AG09319 (cell line): ENCODE measurements at regions not wholly inside any gene's neighbourhood (a gene's known extent, or its start where the extent isn't known, plus 50 kb on each side); places are given as distances from the start of the nearest gene placed in this dataset.

Experiments used
- DNase-seq: peaks from one replicate; pipeline ENCODE4 v3.0.0-alpha.2; 2010; ENCODE audit warnings: low read depth; ENCODE audit errors: extremely low read depth
- CTCF ChIP-seq: IDR thresholded peaks from 2 replicates; pipeline ENCODE4 v1.5.1; 2011; ENCODE audit warnings: low read depth, mild to moderate bottlenecking, inconsistent platforms, low read length, moderate library complexity

- TF ChIP-seq CTCF: no peak
- DNase-seq: no peak
These were observed 1499.0 kb downstream of the EFNA5 start for GRCh38 chr5:106171708-106172107.

GRCh38 chr5:106171132-106171531 lies 1499.6 kb downstream of the EFNA5 start:
- no peak for DNase-seq
- TF ChIP-seq CTCF: no peak

DNA sequence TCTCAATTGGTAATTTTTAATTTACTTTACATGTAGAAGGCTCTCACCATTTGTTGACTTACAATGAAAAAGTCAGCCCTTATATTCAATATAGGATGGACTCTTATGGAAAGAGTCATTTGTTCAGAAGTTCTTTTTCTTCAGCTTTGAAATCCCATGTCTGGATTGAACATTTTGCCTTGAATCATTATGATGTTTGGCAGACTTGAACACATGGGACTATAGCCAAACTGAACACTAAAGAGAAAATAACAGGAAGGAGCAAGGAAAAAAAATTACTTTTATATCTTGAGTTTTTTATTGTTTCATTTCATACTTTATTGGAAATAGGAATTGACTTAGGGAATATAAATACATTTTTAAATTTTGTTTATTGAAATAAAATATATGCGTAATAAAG lies 1503.0 kb downstream of the EFNA5 start:
- no peak for DNase-seq
- no peak for TF ChIP-seq CTCF

- no peak for TF ChIP-seq CTCF
- no peak for DNase-seq
These were observed 1507.5 kb downstream of the EFNA5 start for GRCh38 chr5:106163233-106163632.

DNA sequence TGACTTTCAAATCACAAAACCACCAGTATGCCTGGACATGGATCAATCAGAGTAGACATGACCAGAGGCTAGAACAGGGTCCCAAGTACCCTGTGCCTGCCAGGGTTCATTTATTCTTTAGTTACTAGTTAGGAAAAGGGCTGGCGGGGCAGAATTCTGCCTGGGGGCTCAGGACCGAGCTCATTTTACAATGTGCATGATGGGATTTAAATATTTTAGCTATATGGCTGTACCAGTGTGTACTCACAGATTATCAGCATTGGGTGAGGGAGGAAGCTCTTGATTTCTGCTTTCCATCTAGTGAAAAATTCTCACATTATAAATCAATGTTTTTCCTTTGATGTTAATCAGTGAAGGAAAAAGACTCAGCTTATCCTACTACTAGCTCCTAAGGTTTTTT lies 1511.1 kb downstream of the EFNA5 start:
- no peak for DNase-seq
- TF ChIP-seq CTCF: no peak

DNA sequence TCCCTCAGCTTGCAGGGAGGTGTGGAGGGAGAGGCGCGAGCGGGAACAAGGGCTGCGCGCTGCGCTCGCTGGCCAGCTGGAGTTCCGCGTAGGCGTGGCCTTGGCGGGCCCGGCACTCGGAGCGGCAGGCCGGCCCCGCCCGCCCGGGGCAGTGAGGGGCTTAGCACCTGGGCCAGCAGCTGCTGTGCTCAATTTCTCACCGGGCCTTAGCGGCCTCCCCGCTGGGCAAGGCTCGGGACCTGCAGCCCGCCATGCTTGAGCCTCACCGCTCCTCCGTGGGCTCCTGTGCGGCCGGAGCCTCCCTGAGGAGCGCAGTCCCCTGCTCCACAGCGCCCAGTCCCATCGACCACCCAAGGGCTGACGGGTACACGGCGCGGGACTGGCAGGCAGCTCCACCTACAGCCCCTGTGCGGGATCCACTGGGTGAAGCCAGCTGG lies 1516.4 kb downstream of the EFNA5 start:
- TF ChIP-seq CTCF: no peak
- no peak for DNase-seq

- no peak for TF ChIP-seq CTCF
- no peak for DNase-seq
These were observed 1518.2 kb downstream of the EFNA5 start for GRCh38 chr5:106152569-106152968.

DNA sequence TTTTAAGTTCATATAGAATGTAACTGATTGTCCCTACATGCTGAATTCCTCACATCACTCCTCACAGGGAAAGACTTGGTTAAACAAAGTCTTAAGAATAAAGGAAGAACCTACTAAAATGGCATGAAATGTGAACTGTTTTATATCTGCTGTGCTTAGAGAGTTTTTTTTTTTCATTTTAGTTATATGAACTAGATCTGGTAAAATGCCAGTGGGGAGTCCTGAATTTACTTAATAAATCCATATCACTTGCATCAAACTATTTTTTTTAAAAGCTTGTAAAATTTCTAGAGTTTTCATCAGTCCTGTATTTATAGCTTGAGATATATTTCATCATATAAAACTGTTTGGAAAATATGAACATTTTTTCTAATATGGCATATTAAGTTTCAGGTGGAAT lies 1528.6 kb downstream of the EFNA5 start:
- DNase-seq: no peak
- no peak for TF ChIP-seq CTCF
